ENCODE measurements at regions not wholly inside any gene's neighbourhood (a gene's known extent, or its start where the extent isn't known, plus 50 kb on each side); places are given as distances from the start of the nearest gene placed in this dataset.
"Not testable (repeated sequence)": the region's sequence is repeated elsewhere in the genome, so short reads cannot be mapped to it uniquely, and the experiment has no call there.

GRCh38 chr21:18840239-18840638, 436.7 kb upstream of the TMPRSS15 start:
- peaks cover 6% of the 10 kb centered on the region for H3K4me1 Mint-ChIP-seq
- H3K4me3 Mint-ChIP-seq: no peak overlapping the region
- no peaks in the 10 kb centered on the region for H3K27me3 Mint-ChIP-seq
- no peaks in the 10 kb centered on the region for H3K9me3 Mint-ChIP-seq
- H3K27ac Mint-ChIP-seq: no peak overlapping the region
- ATAC-seq (ENCODE audit: low read depth) (no peak), DNase-seq (ENCODE audit: low spot score in 2 of 2) (no peak)
- H3K36me3 Mint-ChIP-seq: no peaks in the 10 kb centered on the region

DNA sequence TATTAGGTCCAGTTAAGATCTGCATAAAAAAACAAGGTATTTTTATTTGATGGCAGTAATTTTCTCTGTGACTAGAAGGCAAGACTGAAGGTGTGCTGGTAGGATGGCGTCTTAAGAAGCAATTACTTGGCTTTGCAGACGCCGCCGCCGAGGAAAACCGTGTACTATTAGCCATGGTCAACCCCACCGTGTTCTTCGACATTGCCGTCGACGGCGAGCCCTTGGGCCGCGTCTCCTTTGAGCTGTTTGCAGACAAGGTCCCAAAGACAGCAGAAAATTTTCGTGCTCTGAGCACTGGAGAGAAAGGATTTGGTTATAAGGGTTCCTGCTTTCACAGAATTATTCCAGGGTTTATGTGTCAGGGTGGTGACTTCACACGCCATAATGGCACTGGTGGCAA, 454.0 kb upstream of the TMPRSS15 start:
- H3K27me3 Mint-ChIP-seq; ATAC-seq (ENCODE audit: low read depth); DNase-seq (ENCODE audit: low spot score in 2 of 2); H3K4me1 Mint-ChIP-seq; H3K27ac Mint-ChIP-seq; H3K4me3 Mint-ChIP-seq; H3K36me3 Mint-ChIP-seq; H3K9me3 Mint-ChIP-seq: not testable (repeated sequence)

DNA sequence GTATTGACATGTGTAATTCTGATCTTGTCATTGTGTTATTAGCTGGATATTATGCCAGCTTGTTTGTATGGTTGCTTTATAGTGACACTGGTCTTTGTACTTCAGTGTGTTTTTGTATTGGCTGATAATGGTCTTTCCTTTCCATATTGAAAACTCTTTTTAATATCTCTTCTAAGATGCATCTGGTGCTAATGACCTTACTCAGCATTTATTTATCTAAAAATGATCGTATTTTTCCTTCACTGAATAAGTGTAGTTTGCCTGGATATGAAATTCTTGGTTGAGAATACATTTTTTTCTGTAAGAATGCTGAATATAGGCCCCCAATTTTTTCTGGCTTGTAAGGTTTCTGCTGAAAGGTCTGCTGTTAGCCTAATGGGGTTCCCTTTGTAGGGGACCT, 465.5 kb upstream of the TMPRSS15 start:
- H3K27me3 Mint-ChIP-seq: no peaks in the 10 kb centered on the region
- DNase-seq (ENCODE audit: low spot score in 2 of 2) (no peak), ATAC-seq (ENCODE audit: low read depth) (no peak)
- no peak overlapping the region for H3K27ac Mint-ChIP-seq
- H3K36me3 Mint-ChIP-seq: no peaks in the 10 kb centered on the region
- no peaks in the 10 kb centered on the region for H3K4me1 Mint-ChIP-seq
- no peak overlapping the region for H3K4me3 Mint-ChIP-seq
- H3K9me3 Mint-ChIP-seq: peaks cover 6% of the 10 kb centered on the region

- H3K4me3 Mint-ChIP-seq: no peak overlapping the region
- no peaks in the 10 kb centered on the region for H3K27me3 Mint-ChIP-seq
- ATAC-seq (ENCODE audit: low read depth): no peak
- H3K9me3 Mint-ChIP-seq: peaks cover 1% of the 10 kb centered on the region
- DNase-seq (ENCODE audit: low spot score in 2 of 2): no peak
- no peaks in the 10 kb centered on the region for H3K4me1 Mint-ChIP-seq
- H3K27ac Mint-ChIP-seq: no peak overlapping the region
- H3K36me3 Mint-ChIP-seq: no peaks in the 10 kb centered on the region
Measured at GRCh38 chr21:18877917-18878316, 474.3 kb upstream of the TMPRSS15 start.

DNA sequence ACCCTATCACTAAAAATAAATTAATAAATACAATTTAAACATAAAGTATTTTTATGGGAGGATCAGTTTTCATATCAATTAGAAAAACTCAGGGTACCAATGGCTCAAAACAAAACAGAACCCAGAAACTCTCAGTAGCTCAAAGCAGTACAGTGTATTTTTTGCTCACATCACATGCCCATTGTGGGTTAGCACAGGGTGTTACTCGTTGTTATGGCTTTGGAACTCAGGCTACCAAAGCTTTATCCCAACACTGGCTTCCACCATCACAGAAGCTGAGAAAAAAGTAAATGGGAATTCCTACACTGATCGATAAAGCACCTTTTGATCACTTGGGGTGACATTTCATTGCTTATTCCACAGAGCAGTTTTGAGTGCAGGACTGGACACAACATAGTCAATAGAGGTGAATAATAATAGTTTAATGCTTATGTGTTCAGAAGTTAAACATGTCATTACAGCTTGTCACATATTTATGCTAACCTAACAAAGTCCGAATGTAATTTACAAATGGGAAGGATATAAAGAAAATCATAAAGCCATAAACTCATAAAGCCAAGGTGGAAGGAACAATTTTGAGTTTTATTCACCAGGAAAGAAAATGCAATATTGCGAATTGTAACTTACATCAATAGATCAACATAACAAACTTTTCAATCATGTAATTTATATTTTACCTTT, 484.5 kb upstream of the TMPRSS15 start:
- DNase-seq (ENCODE audit: low spot score in 2 of 2) (no peak), ATAC-seq (ENCODE audit: low read depth) (no peak)
- H3K27me3 Mint-ChIP-seq: no peaks in the 10 kb centered on the region
- H3K9me3 Mint-ChIP-seq: peaks cover 9% of the 10 kb centered on the region
- H3K27ac Mint-ChIP-seq: no peak overlapping the region
- H3K36me3 Mint-ChIP-seq: no peaks in the 10 kb centered on the region
- no peak overlapping the region for H3K4me3 Mint-ChIP-seq
- no peaks in the 10 kb centered on the region for H3K4me1 Mint-ChIP-seq

DNA sequence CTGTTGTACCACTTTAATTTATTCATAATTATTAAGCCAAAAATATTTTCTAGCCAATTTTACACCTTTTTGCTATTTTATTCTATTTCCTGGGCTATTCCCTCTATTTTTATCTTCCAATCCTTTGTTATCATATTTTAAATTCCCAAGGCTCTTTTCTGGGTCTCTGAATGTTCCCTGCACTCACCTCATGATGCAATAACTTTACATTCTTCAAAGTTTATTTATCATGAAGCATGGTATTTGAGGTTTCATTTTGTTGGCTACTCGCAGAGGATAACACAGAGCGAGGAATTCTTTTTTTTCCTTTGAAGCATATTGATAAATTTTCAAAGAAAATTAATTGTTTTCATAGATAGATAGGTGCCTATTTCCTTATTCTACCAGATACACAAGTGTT, 489.8 kb upstream of the TMPRSS15 start:
- Mint-ChIP-seq H3K27me3 (no peaks in the 10 kb centered on the region), H3K9me3 (peaks cover 3% of the 10 kb centered on the region)

GRCh38 chr21:18894387-18894786, 490.8 kb upstream of the TMPRSS15 start:
- DNase-seq (ENCODE audit: low spot score in 2 of 2) (no peak), ATAC-seq (ENCODE audit: low read depth) (no peak)
- Mint-ChIP-seq H3K4me1 (no peaks in the 10 kb centered on the region), H3K4me3 (no peak overlapping the region), H3K27me3 (no peaks in the 10 kb centered on the region), H3K36me3 (no peaks in the 10 kb centered on the region), H3K9me3 (peaks cover 2% of the 10 kb centered on the region), H3K27ac (no peak overlapping the region)

More for the DNA sequence above, 489.8 kb upstream of the TMPRSS15 start:
- ATAC-seq (ENCODE audit: low read depth): no peak
- H3K4me3 Mint-ChIP-seq: no peak overlapping the region
- H3K4me1 Mint-ChIP-seq: no peaks in the 10 kb centered on the region
- DNase-seq (ENCODE audit: low spot score in 2 of 2): no peak
- no peak overlapping the region for H3K27ac Mint-ChIP-seq
- H3K36me3 Mint-ChIP-seq: no peaks in the 10 kb centered on the region

DNA sequence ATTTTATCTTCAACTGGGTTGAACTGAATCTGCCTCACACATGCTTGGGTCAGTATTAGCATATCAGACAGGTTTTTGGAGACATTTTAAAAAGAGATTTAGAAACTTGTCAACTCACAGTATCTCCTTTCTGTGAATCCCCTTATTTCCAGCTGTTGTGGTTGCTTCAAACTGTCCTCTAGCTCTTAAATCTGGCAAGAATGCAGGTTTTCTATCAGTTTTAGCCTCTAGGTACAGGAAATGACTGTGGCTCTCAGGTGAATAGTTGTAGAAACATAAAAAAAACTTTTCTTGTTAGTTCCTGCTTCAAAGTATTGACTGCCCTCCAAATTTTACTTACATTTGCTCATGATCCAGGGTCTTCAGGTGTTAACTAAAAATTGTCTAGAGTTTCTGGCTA, 495.7 kb upstream of the TMPRSS15 start:
- Mint-ChIP-seq H3K4me3 (no peak overlapping the region), H3K36me3 (no peaks in the 10 kb centered on the region), H3K4me1 (no peaks in the 10 kb centered on the region), H3K9me3 (peaks cover 2% of the 10 kb centered on the region), H3K27me3 (no peaks in the 10 kb centered on the region), H3K27ac (no peak overlapping the region)
- no peak for ATAC-seq (ENCODE audit: low read depth)
- DNase-seq (ENCODE audit: low spot score in 2 of 2): no peak

GRCh38 chr21:18902660-18903059, 499.1 kb upstream of the TMPRSS15 start:
- no peaks in the 10 kb centered on the region for H3K9me3 Mint-ChIP-seq
- H3K27ac Mint-ChIP-seq: no peak overlapping the region
- no peaks in the 10 kb centered on the region for H3K27me3 Mint-ChIP-seq
- H3K4me3 Mint-ChIP-seq: no peak overlapping the region
- no peaks in the 10 kb centered on the region for H3K4me1 Mint-ChIP-seq
- no peak for ATAC-seq (ENCODE audit: low read depth)
- no peak for DNase-seq (ENCODE audit: low spot score in 2 of 2)
- no peaks in the 10 kb centered on the region for H3K36me3 Mint-ChIP-seq

- DNase-seq (ENCODE audit: low spot score in 2 of 2) (no peak), ATAC-seq (ENCODE audit: low read depth) (no peak)
- no peaks in the 10 kb centered on the region for H3K36me3 Mint-ChIP-seq
- no peak overlapping the region for H3K4me3 Mint-ChIP-seq
- no peaks in the 10 kb centered on the region for H3K27me3 Mint-ChIP-seq
- no peak overlapping the region for H3K27ac Mint-ChIP-seq
- no peaks in the 10 kb centered on the region for H3K4me1 Mint-ChIP-seq
- H3K9me3 Mint-ChIP-seq: peaks cover 8% of the 10 kb centered on the region
Measured at GRCh38 chr21:18907076-18907475, 503.5 kb upstream of the TMPRSS15 start.

- H3K9me3 Mint-ChIP-seq: peaks cover 8% of the 10 kb centered on the region
- no peaks in the 10 kb centered on the region for H3K4me1 Mint-ChIP-seq
- H3K27me3 Mint-ChIP-seq: no peaks in the 10 kb centered on the region
- no peak overlapping the region for H3K27ac Mint-ChIP-seq
- no peak overlapping the region for H3K4me3 Mint-ChIP-seq
- no peak for ATAC-seq (ENCODE audit: low read depth)
- H3K36me3 Mint-ChIP-seq: no peaks in the 10 kb centered on the region
- DNase-seq (ENCODE audit: low spot score in 2 of 2): no peak
Measured at GRCh38 chr21:18908641-18909040, 505.1 kb upstream of the TMPRSS15 start.

GRCh38 chr21:18913914-18914313, 510.3 kb upstream of the TMPRSS15 start:
- ATAC-seq (ENCODE audit: low read depth): no peak
- Mint-ChIP-seq H3K36me3 (no peaks in the 10 kb centered on the region), H3K4me1 (no peaks in the 10 kb centered on the region), H3K9me3 (peaks cover 8% of the 10 kb centered on the region), H3K27ac (no peak overlapping the region), H3K4me3 (no peak overlapping the region), H3K27me3 (no peaks in the 10 kb centered on the region)
- no peak for DNase-seq (ENCODE audit: low spot score in 2 of 2)

GRCh38 chr21:18914570-18914969, 511.0 kb upstream of the TMPRSS15 start:
- DNase-seq (ENCODE audit: low spot score in 2 of 2) (no peak), ATAC-seq (ENCODE audit: low read depth) (no peak)
- no peak overlapping the region for H3K27ac Mint-ChIP-seq
- H3K4me3 Mint-ChIP-seq: no peak overlapping the region
- H3K9me3 Mint-ChIP-seq: peaks cover 8% of the 10 kb centered on the region
- H3K36me3 Mint-ChIP-seq: no peaks in the 10 kb centered on the region
- no peaks in the 10 kb centered on the region for H3K4me1 Mint-ChIP-seq
- H3K27me3 Mint-ChIP-seq: no peaks in the 10 kb centered on the region

DNA sequence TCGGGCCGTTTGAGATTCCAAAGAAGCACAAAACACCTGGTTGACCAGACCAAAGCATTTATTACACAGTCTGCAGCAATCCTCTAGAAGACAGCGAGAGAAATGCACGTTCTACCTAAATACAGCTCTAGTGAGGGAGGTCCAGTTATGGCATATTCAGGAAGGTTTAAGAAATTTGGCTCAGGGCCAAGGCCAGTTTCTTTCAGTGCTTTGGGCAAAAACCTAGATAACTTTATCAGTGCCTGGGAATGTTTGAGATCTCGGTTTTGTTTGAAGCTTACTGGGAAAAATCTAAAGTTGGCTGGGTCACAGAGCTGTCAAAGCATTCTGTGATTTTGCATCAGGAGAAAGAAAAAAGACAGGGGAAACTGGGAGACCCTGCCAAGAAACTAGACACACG, 514.0 kb upstream of the TMPRSS15 start:
- Mint-ChIP-seq H3K27ac (no peak overlapping the region), H3K9me3 (no peaks in the 10 kb centered on the region), H3K4me1 (no peaks in the 10 kb centered on the region), H3K4me3 (no peak overlapping the region), H3K27me3 (no peaks in the 10 kb centered on the region), H3K36me3 (no peaks in the 10 kb centered on the region)
- ATAC-seq (ENCODE audit: low read depth) (no peak), DNase-seq (ENCODE audit: low spot score in 2 of 2) (no peak)

DNA sequence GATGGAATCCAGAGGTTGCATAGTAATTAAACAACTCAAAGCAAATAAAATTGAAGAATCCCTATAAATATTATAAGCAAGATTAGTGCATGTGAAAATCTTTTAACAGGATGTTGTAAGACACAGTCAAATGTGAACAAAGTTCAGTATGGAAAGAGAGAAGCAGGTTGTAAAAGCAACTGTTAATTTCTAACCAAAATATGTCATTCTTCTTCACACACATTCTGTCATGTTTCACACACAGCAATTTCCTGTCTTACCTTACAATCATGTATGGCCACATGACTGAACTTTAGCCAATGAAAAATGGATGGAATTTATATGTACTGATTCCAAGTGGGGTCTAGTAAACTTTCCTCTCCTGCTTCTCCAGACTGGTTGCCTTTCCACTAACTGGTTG, 527.7 kb upstream of the TMPRSS15 start:
- Mint-ChIP-seq H3K27ac (no peak overlapping the region), H3K27me3 (no peaks in the 10 kb centered on the region), H3K9me3 (peaks cover 1% of the 10 kb centered on the region), H3K4me1 (no peaks in the 10 kb centered on the region), H3K4me3 (no peak overlapping the region), H3K36me3 (no peaks in the 10 kb centered on the region)
- ATAC-seq (ENCODE audit: low read depth) (no peak), DNase-seq (ENCODE audit: low spot score in 2 of 2) (no peak)
